GM12878 (cell line): ENCODE measurements at regions not wholly inside any gene's neighbourhood (a gene's known extent, or its start where the extent isn't known, plus 50 kb on each side); places are given as distances from the start of the nearest gene placed in this dataset.

Experiments
- CEBPB ChIP-seq, 2 experiments: fragments of 150-350 bp in 1 of 2; IDR thresholded peaks; 2 replicates each; pipeline ENCODE4 v1.6.1; 2012 to 2014; ENCODE audit warnings: low read depth in 2 of 2, low read length in 2 of 2, borderline replicate concordance in 1 of 2, inconsistent platforms in 1 of 2
- CREM ChIP-seq: IDR thresholded peaks from 2 replicates; pipeline ENCODE4 v1.6.1; 2014; ENCODE audit warnings: antibody characterized with exemption, low read depth
- EZH2 ChIP-seq: IDR thresholded peaks from 2 replicates; pipeline ENCODE4 v1.6.1; 2012; ENCODE audit warnings: low read depth, mild to moderate bottlenecking, control low read depth, inconsistent platforms, low read length, borderline replicate concordance; ENCODE audit not compliant: control insufficient read depth
- FOXK2 ChIP-seq: fragments of 450-650 bp; IDR thresholded peaks from 2 replicates; pipeline ENCODE4 v1.6.1; 2017; ENCODE audit warnings: mild to moderate bottlenecking, moderate library complexity
- MAX ChIP-seq: IDR thresholded peaks from 2 replicates; pipeline ENCODE4 v1.6.1; 2012; ENCODE audit warnings: low read depth, low read length, improper control_type of control experiment
- NFXL1 ChIP-seq: fragments of 450-650 bp; IDR thresholded peaks from 2 replicates; pipeline ENCODE4 v1.6.1; 2017; ENCODE audit warnings: antibody characterized with exemption, mild to moderate bottlenecking, borderline replicate concordance
- POLR2A ChIP-seq: IDR thresholded peaks from 2 replicates; pipeline ENCODE4 v1.6.1; 2011; ENCODE audit warnings: low read depth, mild to moderate bottlenecking, low read length
- POLR2AphosphoS5 ChIP-seq: IDR thresholded peaks from 2 replicates; pipeline ENCODE4 v1.6.1; 2011; ENCODE audit warnings: mild to moderate bottlenecking, low read length, inconsistent platforms
- SMC3 ChIP-seq: IDR thresholded peaks from 2 replicates; pipeline ENCODE4 v1.6.1; 2011; ENCODE audit warnings: low read length, improper control_type of control experiment, borderline replicate concordance
- TARDBP ChIP-seq: IDR thresholded peaks from 2 replicates; pipeline ENCODE4 v1.6.1; 2016; ENCODE audit warnings: borderline replicate concordance
- TCF7 ChIP-seq: IDR thresholded peaks from 2 replicates; pipeline ENCODE4 v1.6.1; 2014; ENCODE audit warnings: antibody characterized with exemption, borderline replicate concordance
- ZNF274 ChIP-seq: IDR thresholded peaks from one replicate; pipeline ENCODE4 v1.8.0; 2011; ENCODE audit not compliant: insufficient read length, insufficient read depth
- TF ChIP-seq, protein P1 (sequence below), 3 experiments: IDR thresholded peaks in 2 of 3; conservative IDR thresholded peaks in 1 of 3; 2 replicates each; pipeline ENCODE4 v1.5.1; 2011; ENCODE audit warnings: low read depth in 3 of 3, low read length in 3 of 3, mild to moderate bottlenecking in 3 of 3, control low read depth in 2 of 3, moderate library complexity in 2 of 3, inconsistent platforms in 1 of 3, mixed read lengths in 1 of 3; ENCODE audit not compliant: control insufficient read depth in 2 of 3, insufficient read depth in 1 of 3; ENCODE audit errors: extremely low read depth in 1 of 3
- TF ChIP-seq, protein P2 (sequence below): fragments of 450-650 bp; IDR thresholded peaks from 2 replicates; pipeline ENCODE4 v1.6.1; 2017; ENCODE audit warnings: mild to moderate bottlenecking

- TF ChIP-seq CEBPB (IDR thresholded peaks at IDR 0.05; ENCODE audit: borderline replicate concordance in 1 of 2, low read depth in 2 of 2, low read length in 2 of 2) (no peak), CREM (no peak), EZH2 (no peak), SMC3 (no peak), POLR2A (no peak), POLR2AphosphoS5 (no peak), NFXL1 (no peak), ZNF274 (no peak), TARDBP (no peak), FOXK2 (no peak), MAX (no peak), TCF7 (no peak)
- TF ChIP-seq, protein P1, sequence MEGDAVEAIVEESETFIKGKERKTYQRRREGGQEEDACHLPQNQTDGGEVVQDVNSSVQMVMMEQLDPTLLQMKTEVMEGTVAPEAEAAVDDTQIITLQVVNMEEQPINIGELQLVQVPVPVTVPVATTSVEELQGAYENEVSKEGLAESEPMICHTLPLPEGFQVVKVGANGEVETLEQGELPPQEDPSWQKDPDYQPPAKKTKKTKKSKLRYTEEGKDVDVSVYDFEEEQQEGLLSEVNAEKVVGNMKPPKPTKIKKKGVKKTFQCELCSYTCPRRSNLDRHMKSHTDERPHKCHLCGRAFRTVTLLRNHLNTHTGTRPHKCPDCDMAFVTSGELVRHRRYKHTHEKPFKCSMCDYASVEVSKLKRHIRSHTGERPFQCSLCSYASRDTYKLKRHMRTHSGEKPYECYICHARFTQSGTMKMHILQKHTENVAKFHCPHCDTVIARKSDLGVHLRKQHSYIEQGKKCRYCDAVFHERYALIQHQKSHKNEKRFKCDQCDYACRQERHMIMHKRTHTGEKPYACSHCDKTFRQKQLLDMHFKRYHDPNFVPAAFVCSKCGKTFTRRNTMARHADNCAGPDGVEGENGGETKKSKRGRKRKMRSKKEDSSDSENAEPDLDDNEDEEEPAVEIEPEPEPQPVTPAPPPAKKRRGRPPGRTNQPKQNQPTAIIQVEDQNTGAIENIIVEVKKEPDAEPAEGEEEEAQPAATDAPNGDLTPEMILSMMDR (IDR thresholded peaks at IDR 0.05 in 2 of 3, conservative IDR thresholded peaks at IDR 0.05 in 1 of 3; ENCODE audit: control insufficient read depth in 2 of 3, extremely low read depth in 1 of 3, insufficient read depth in 1 of 3, low read depth in 3 of 3, low read length in 3 of 3), result no peak
- TF ChIP-seq, protein P2, sequence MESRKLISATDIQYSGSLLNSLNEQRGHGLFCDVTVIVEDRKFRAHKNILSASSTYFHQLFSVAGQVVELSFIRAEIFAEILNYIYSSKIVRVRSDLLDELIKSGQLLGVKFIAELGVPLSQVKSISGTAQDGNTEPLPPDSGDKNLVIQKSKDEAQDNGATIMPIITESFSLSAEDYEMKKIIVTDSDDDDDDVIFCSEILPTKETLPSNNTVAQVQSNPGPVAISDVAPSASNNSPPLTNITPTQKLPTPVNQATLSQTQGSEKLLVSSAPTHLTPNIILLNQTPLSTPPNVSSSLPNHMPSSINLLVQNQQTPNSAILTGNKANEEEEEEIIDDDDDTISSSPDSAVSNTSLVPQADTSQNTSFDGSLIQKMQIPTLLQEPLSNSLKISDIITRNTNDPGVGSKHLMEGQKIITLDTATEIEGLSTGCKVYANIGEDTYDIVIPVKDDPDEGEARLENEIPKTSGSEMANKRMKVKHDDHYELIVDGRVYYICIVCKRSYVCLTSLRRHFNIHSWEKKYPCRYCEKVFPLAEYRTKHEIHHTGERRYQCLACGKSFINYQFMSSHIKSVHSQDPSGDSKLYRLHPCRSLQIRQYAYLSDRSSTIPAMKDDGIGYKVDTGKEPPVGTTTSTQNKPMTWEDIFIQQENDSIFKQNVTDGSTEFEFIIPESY, result no peak
These were observed 145.3 kb downstream of the CTTN start for GRCh38 chr11:70543611-70544010.
